ENCODE measurements at regions not wholly inside any gene's neighbourhood (a gene's known extent, or its start where the extent isn't known, plus 50 kb on each side); places are given as distances from the start of the nearest gene placed in this dataset.
A peak's percentile ranks its signal among the peaks of the same experiment; 100 is the strongest.

- DNase-seq, result no peak
- no peak overlapping the region for H3K4me3 ChIP-seq
- H3K4me1 ChIP-seq, result no peaks in the 10 kb centered on the region
- H3K36me3 ChIP-seq, result no peaks in the 10 kb centered on the region
- no peaks in the 10 kb centered on the region for H3K27me3 ChIP-seq
- H3K27ac ChIP-seq, result no peak overlapping the region
- TF ChIP-seq CTCF (IDR thresholded peaks at IDR 0.05) (no peak), POLR2A (IDR thresholded peaks at IDR 0.05) (no peak)
- H3K9me3 ChIP-seq, result no peaks in the 10 kb centered on the region
These were observed 172.0 kb upstream of the ZC4H2 start for GRCh38 chrX:65148232-65148631.

GRCh38 chrX:65136424-65136823 is 160.2 kb upstream of the ZC4H2 start:
- Histone ChIP-seq H3K36me3 (no peaks in the 10 kb centered on the region), H3K27ac (no peak overlapping the region), H3K4me1 (no peaks in the 10 kb centered on the region), H3K27me3 (no peaks in the 10 kb centered on the region), H3K4me3 (no peak overlapping the region), H3K9me3 (peaks cover 0 to 1% (median 0%) of the 10 kb centered on the region in 4 donors)
- no peak for DNase-seq
- TF ChIP-seq CTCF (IDR thresholded peaks at IDR 0.05) (no peak), POLR2A (IDR thresholded peaks at IDR 0.05) (no peak)

- no peak overlapping the region for H3K4me3 ChIP-seq
- no peaks in the 10 kb centered on the region for H3K27me3 ChIP-seq
- peaks cover 0 to 7% (median 0%) of the 10 kb centered on the region in 4 donors for H3K9me3 ChIP-seq
- no peak overlapping the region for H3K27ac ChIP-seq
- no peak for TF ChIP-seq POLR2A (IDR thresholded peaks at IDR 0.05)
- no peak for TF ChIP-seq CTCF (IDR thresholded peaks at IDR 0.05)
- H3K4me1 ChIP-seq, result no peaks in the 10 kb centered on the region
- no peak for DNase-seq
- H3K36me3 ChIP-seq, result no peaks in the 10 kb centered on the region
These were observed 151.6 kb upstream of the ZC4H2 start for GRCh38 chrX:65127842-65128241.

GRCh38 chrX:65098851-65099250 is 122.6 kb upstream of the ZC4H2 start:
- no peak for TF ChIP-seq CTCF (IDR thresholded peaks at IDR 0.05)
- no peak for TF ChIP-seq POLR2A (IDR thresholded peaks at IDR 0.05)
- H3K9me3 ChIP-seq, result peaks cover 0 to 8% (median 0%) of the 10 kb centered on the region in 4 donors
- H3K27ac ChIP-seq, result no peak overlapping the region
- DNase-seq, result no peak
- H3K27me3 ChIP-seq, result no peaks in the 10 kb centered on the region
- no peaks in the 10 kb centered on the region for H3K4me1 ChIP-seq
- H3K36me3 ChIP-seq, result no peaks in the 10 kb centered on the region
- no peak overlapping the region for H3K4me3 ChIP-seq

- peak overlapping the region in 1 of 4 donors; percentile 14 for H3K27ac ChIP-seq
- no peaks in the 10 kb centered on the region for H3K36me3 ChIP-seq
- no peaks in the 10 kb centered on the region for H3K27me3 ChIP-seq
- peaks cover 0 to 20% (median 0%) of the 10 kb centered on the region in 4 donors for H3K9me3 ChIP-seq
- no peak for DNase-seq
- no peaks in the 10 kb centered on the region for H3K4me1 ChIP-seq
- TF ChIP-seq POLR2A (IDR thresholded peaks at IDR 0.05) (no peak), CTCF (IDR thresholded peaks at IDR 0.05) (no peak)
- H3K4me3 ChIP-seq, result no peak overlapping the region
These were observed 117.4 kb upstream of the ZC4H2 start for GRCh38 chrX:65093658-65094057.

GRCh38 chrX:65073233-65073632 is 97.0 kb upstream of the ZC4H2 start:
- no peak for DNase-seq
- H3K36me3 ChIP-seq, result no peaks in the 10 kb centered on the region
- no peaks in the 10 kb centered on the region for H3K4me1 ChIP-seq

More at GRCh38 chrX:65073233-65073632, 97.0 kb upstream of the ZC4H2 start:
- no peaks in the 10 kb centered on the region for H3K27me3 ChIP-seq
- no peaks in the 10 kb centered on the region for H3K9me3 ChIP-seq
- H3K4me3 ChIP-seq, result no peak overlapping the region
- TF ChIP-seq POLR2A (IDR thresholded peaks at IDR 0.05) (no peak), CTCF (IDR thresholded peaks at IDR 0.05) (no peak)
- no peak overlapping the region for H3K27ac ChIP-seq

All from Peyer's patch (tissue), 4 donors.